T47D (cell line): ENCODE measurements at regions not wholly inside any gene's neighbourhood (a gene's known extent, or its start where the extent isn't known, plus 50 kb on each side); places are given as distances from the start of the nearest gene placed in this dataset.

Source experiments
- DNase-seq, 2 experiments: peaks; one replicate each; pipeline versions ENCODE4 v3.0.0 to v3.0.0-alpha.2; 2011 to 2012; ENCODE audit warnings: low read depth in 1 of 2, low spot score in 1 of 2
- JUND ChIP-seq: IDR thresholded peaks from 2 replicates; pipeline ENCODE4 v1.6.1; 2012; ENCODE audit warnings: low read depth
- in situ Hi-C: cut with HindIII; loops from 2 replicates; pipeline ENCODE4 v1.10.0; 2016; ENCODE audit warnings: low sequenced_read_pairs, low pct_unique_long_range_greater_than_20kb

GRCh38 chr2:30349691-30350090, 97.4 kb upstream of the LCLAT1 start:
- no peak for TF ChIP-seq JUND
- in situ Hi-C loops, result no loop called here
- DNase-seq, result no peak

GRCh38 chr2:30351116-30351515, 95.9 kb upstream of the LCLAT1 start:
- no peak for TF ChIP-seq JUND
- DNase-seq, result no peak
- in situ Hi-C loops, result no loop called here

- DNase-seq, result no peak
- in situ Hi-C loops, result no loop called here
- no peak for TF ChIP-seq JUND
Observed at GRCh38 chr2:30351949-30352348, 95.1 kb upstream of the LCLAT1 start.

GRCh38 chr2:30354150-30354549, 92.9 kb upstream of the LCLAT1 start:
- DNase-seq, result no peak
- in situ Hi-C loops, result no loop called here
- no peak for TF ChIP-seq JUND

GRCh38 chr2:30354621-30355020, 92.4 kb upstream of the LCLAT1 start:
- in situ Hi-C loops, result no loop called here
- TF ChIP-seq JUND, result no peak
- DNase-seq, result no peak

- DNase-seq, result no peak
- in situ Hi-C loops, result no loop called here
Observed at GRCh38 chr2:30355306-30355705, 91.7 kb upstream of the LCLAT1 start.

GRCh38 chr2:30356071-30356470, 91.0 kb upstream of the LCLAT1 start:
- in situ Hi-C loops, result no loop called here
- no peak for TF ChIP-seq JUND
- DNase-seq, result no peak

More at GRCh38 chr2:30355306-30355705, 91.7 kb upstream of the LCLAT1 start:
- no peak for TF ChIP-seq JUND

GRCh38 chr2:30356776-30357175, 90.3 kb upstream of the LCLAT1 start:
- no peak for TF ChIP-seq JUND
- no peak for DNase-seq
- in situ Hi-C loops, result no loop called here

- DNase-seq, result no peak
- TF ChIP-seq JUND, result no peak
- in situ Hi-C loops, result no loop called here
Observed at GRCh38 chr2:30358351-30358750, 88.7 kb upstream of the LCLAT1 start.

GRCh38 chr2:30358842-30359241, 88.2 kb upstream of the LCLAT1 start:
- TF ChIP-seq JUND, result no peak
- no peak for DNase-seq
- in situ Hi-C loops, result no loop called here

- in situ Hi-C loops, result no loop called here
- TF ChIP-seq JUND, result no peak
- no peak for DNase-seq
Observed at GRCh38 chr2:30359644-30360167, 87.3 kb upstream of the LCLAT1 start.

- in situ Hi-C loops, result no loop called here
Observed at GRCh38 chr2:30361751-30362394, 85.2 kb upstream of the LCLAT1 start.

GRCh38 chr2:30362468-30363081, 84.5 kb upstream of the LCLAT1 start:
- TF ChIP-seq JUND, result no peak
- DNase-seq, result no peak
- in situ Hi-C loops, result no loop called here

More at GRCh38 chr2:30361751-30362394, 85.2 kb upstream of the LCLAT1 start:
- no peak for TF ChIP-seq JUND
- DNase-seq, result no peak
